ENCODE measurements at regions not wholly inside any gene's neighbourhood (a gene's known extent, or its start where the extent isn't known, plus 50 kb on each side); places are given as distances from the start of the nearest gene placed in this dataset.

DNA sequence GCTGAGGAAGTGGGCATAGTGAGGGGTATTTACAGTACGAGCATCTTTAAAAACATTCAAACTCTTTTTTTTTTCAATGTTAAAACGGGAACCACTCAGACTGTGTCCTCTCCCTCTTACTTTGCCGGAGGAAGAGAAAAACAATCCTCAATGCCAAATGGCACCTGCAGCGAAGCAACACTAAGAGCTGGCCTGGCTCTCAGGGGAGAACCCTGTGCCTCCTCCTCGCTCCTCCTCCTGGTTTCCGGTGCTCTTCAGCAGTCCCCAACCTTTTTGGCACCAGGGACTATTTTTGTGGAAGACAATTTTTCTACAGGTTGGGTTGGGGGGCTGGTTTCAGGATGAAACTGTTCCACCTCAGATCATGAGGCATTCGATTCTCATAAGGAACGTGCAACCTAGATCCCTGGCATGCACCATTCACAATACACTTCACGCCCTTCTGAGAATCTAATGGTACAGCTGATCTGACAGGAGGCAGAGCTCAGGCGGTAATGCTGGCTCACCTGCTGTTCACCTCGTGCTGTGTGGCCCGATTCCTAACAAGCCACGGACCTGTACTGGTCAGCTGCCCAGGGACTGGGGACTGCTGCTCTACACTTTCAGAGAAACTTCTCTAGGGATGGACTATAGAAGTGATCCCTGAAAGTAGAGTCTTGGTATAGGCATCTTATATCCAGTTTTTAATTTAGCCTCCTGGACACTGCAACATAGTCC lies 404.1 kb downstream of the RAPGEF2 start:
- H3K4me1 ChIP-seq, result no peaks in the 10 kb centered on the region

DNA sequence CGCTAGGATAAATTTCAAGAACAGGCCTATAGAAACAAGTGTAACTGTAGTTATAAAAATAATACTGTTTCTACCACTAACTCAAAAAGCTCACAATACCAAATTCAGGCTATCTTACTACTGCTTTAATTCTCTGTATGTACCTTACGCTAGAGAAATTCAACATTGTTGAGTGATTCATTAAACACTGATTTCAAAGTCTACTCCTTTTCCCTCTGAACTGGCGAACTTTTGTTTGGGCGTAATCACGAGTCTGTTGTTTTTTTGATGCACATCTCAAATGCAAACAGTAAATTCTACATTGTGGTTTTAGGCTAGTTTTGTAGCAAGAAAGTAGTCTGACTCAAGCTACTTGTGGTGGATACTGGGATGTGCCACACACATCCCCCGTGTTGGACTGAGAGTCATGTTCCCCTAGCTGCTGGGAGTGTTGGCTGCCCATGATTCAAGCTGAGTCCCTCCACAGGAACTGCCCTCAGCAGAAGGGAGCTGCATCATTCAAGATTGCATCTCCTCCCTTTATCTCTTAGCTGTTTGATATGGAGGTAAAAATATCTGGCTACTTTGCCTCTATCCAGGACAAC lies 406.1 kb downstream of the RAPGEF2 start:
- no peak overlapping the region for H3K4me3 ChIP-seq
- H3K9me3 ChIP-seq, result no peaks in the 10 kb centered on the region
- H3K4me1 ChIP-seq, result no peaks in the 10 kb centered on the region
- no peaks in the 10 kb centered on the region for H3K27me3 ChIP-seq
- intact Hi-C loops (cut with DNase I), result no loop called here
- TF ChIP-seq, protein P1, sequence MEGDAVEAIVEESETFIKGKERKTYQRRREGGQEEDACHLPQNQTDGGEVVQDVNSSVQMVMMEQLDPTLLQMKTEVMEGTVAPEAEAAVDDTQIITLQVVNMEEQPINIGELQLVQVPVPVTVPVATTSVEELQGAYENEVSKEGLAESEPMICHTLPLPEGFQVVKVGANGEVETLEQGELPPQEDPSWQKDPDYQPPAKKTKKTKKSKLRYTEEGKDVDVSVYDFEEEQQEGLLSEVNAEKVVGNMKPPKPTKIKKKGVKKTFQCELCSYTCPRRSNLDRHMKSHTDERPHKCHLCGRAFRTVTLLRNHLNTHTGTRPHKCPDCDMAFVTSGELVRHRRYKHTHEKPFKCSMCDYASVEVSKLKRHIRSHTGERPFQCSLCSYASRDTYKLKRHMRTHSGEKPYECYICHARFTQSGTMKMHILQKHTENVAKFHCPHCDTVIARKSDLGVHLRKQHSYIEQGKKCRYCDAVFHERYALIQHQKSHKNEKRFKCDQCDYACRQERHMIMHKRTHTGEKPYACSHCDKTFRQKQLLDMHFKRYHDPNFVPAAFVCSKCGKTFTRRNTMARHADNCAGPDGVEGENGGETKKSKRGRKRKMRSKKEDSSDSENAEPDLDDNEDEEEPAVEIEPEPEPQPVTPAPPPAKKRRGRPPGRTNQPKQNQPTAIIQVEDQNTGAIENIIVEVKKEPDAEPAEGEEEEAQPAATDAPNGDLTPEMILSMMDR (IDR thresholded peaks at IDR 0.05), result no peak
- H3K27ac ChIP-seq, result no peak overlapping the region
- H3K36me3 ChIP-seq, result no peaks in the 10 kb centered on the region
- no peak for DNase-seq (ENCODE audit: low spot score in 2 of 2)

More for the DNA sequence above, 404.1 kb downstream of the RAPGEF2 start:
- intact Hi-C loops (cut with DNase I), result no loop called here
- no peaks in the 10 kb centered on the region for H3K27me3 ChIP-seq
- no peaks in the 10 kb centered on the region for H3K36me3 ChIP-seq
- no peak overlapping the region for H3K4me3 ChIP-seq
- H3K27ac ChIP-seq, result no peak overlapping the region
- no peaks in the 10 kb centered on the region for H3K9me3 ChIP-seq
- DNase-seq (ENCODE audit: low spot score in 2 of 2), result no peak
- TF ChIP-seq, protein P1 (IDR thresholded peaks at IDR 0.05), result no peak

DNA sequence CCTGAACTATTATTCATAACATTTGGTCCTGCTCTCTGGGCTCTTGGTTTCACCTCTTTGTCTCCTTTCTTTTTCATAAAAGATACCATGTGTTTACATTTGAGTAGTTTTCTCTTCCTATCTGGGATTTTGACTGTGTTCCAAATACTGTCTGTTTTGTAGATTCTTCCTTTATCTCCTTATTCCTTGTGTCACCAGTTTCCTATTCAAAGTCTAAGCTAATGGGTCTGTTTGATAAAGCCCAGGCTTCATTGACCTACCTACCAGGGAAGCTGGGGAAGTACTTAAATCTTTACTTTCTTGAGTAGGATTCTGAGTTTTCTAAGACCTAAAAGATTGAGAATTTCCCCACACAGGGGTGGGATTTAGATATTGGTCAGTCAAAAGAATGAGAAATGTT lies 409.5 kb downstream of the RAPGEF2 start:
- Histone ChIP-seq H3K4me3 (no peak overlapping the region), H3K27ac (no peak overlapping the region), H3K4me1 (no peaks in the 10 kb centered on the region), H3K27me3 (no peaks in the 10 kb centered on the region), H3K36me3 (no peaks in the 10 kb centered on the region), H3K9me3 (no peaks in the 10 kb centered on the region)
- no peak for DNase-seq (ENCODE audit: low spot score in 2 of 2)
- intact Hi-C loops (cut with DNase I), result no loop called here
- TF ChIP-seq, protein P1 (IDR thresholded peaks at IDR 0.05), result no peak

DNA sequence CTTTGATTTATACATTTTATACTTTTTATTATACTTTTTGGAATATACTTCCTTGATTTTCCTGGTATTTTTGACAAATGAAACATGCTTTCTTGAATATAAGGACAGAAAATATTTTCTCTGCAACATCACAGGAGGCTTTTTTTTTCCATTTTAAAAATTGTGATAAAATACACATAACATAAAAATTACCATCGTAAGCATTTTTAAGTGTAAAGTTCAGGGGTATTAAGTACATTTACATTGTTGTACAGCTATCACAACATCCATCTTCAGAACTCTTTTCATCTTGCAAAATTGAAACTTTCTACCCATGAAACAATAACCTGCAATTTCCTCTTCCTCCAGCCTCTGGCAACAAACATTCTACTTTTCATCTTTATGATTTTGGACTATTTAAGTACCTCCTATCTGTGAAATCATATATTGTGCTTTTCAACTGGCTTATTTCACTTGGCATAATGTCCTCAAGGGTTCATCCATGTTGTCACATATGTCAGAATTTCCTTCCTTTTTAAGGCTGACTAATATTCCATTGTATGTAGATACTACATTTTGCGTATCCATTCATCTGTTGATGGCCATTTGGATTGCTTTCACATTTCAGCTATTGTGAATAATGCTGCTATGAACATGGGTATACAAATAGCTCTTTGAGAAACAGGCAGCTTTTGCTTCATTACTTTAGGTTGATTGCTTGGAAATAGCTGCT lies 412.6 kb downstream of the RAPGEF2 start:
- H3K36me3 ChIP-seq, result no peaks in the 10 kb centered on the region
- H3K4me1 ChIP-seq, result no peaks in the 10 kb centered on the region
- H3K9me3 ChIP-seq, result no peaks in the 10 kb centered on the region
- H3K4me3 ChIP-seq, result no peak overlapping the region
- no peaks in the 10 kb centered on the region for H3K27me3 ChIP-seq
- H3K27ac ChIP-seq, result no peak overlapping the region
- no peak for DNase-seq (ENCODE audit: low spot score in 2 of 2)
- intact Hi-C loops (cut with DNase I), result no loop called here
- TF ChIP-seq, protein P1 (IDR thresholded peaks at IDR 0.05), result no peak

DNA sequence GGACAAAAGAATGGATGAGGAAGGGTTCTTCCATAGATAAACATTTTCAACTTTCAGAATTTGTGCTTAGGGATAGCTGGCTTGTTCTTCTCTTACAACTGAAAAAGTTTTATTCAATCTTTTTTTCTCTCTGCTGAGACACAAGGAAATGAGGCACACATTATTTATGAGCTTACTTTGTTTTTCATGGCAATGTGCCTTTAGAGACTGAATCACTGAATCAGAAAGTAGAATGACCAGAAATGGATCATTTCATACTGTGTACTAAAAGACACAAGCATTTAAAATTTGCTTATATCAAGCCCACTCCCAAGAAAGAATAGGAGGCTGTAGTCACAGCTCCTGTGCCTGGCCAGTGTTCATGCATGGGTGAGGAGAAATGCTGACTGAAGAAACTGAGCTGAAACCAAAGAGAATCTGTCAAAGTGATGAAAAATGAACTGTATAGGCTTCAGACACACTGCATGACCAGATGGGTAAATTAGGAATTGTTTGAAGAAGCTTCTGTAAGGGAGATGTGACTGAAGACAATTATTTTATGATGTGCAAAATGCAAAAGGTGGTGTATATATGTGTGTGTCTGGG lies 413.8 kb downstream of the RAPGEF2 start:
- TF ChIP-seq, protein P1 (IDR thresholded peaks at IDR 0.05), result no peak
- H3K27ac ChIP-seq, result no peak overlapping the region
- no peaks in the 10 kb centered on the region for H3K9me3 ChIP-seq

More for the DNA sequence above, 413.8 kb downstream of the RAPGEF2 start:
- intact Hi-C loops (cut with DNase I), result no loop called here
- DNase-seq (ENCODE audit: low spot score in 2 of 2), result no peak
- Histone ChIP-seq H3K27me3 (no peaks in the 10 kb centered on the region), H3K4me1 (no peaks in the 10 kb centered on the region), H3K36me3 (no peaks in the 10 kb centered on the region), H3K4me3 (no peak overlapping the region)

Data from ascending aorta (tissue), 2 donors.